ENCODE measurements at regions not wholly inside any gene's neighbourhood (a gene's known extent, or its start where the extent isn't known, plus 50 kb on each side); places are given as distances from the start of the nearest gene placed in this dataset.
"Not testable (repeated sequence)": the region's sequence is repeated elsewhere in the genome, so short reads cannot be mapped to it uniquely, and the experiment has no call there.

DNA sequence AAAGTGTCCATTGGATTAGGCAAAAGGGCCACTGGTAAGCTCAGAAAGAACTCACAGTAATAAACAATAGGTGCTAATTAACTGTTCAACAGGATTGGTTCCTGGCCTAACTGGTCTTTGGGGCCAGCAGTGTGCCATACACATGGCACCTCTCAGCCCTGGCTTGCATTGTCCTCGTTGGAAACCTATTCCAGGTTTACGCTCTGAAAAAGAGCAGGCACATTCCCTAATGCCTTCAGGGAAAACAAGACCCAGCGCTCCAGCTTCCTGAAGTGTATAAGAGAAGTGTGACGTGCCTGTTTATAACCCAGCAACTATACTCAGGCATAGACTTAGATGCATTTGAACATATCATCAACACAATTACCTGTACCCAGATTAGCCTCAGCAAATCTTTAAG lies 51.9 kb upstream of the RBM47 start:
- Histone ChIP-seq H3K27ac (ENCODE audit: low read depth, low read length) (no peak overlapping the region), H3K27me3 (ENCODE audit: control insufficient read depth, insufficient read depth, low read length) (no peaks in the 10 kb centered on the region), H3K4me3 (ENCODE audit: low read depth, low read length) (no peak overlapping the region), H3K9me3 (ENCODE audit: control insufficient read depth, insufficient read depth, low read length) (no peaks in the 10 kb centered on the region)
- DNase-seq (ENCODE audit: low read depth, low spot score), result no peak
- TF ChIP-seq, protein P1, sequence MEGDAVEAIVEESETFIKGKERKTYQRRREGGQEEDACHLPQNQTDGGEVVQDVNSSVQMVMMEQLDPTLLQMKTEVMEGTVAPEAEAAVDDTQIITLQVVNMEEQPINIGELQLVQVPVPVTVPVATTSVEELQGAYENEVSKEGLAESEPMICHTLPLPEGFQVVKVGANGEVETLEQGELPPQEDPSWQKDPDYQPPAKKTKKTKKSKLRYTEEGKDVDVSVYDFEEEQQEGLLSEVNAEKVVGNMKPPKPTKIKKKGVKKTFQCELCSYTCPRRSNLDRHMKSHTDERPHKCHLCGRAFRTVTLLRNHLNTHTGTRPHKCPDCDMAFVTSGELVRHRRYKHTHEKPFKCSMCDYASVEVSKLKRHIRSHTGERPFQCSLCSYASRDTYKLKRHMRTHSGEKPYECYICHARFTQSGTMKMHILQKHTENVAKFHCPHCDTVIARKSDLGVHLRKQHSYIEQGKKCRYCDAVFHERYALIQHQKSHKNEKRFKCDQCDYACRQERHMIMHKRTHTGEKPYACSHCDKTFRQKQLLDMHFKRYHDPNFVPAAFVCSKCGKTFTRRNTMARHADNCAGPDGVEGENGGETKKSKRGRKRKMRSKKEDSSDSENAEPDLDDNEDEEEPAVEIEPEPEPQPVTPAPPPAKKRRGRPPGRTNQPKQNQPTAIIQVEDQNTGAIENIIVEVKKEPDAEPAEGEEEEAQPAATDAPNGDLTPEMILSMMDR (IDR thresholded peaks at IDR 0.05; ENCODE audit: low read depth, low read length), result no peak
- POLR2A ChIA-PET, result interaction anchor here (0.6 kb wide), 1 partner anchor 64 kb away, joined by 3 read pairs; no protein-coding TSS in a partner anchor
- CTCF ChIA-PET, result no interaction called here

DNA sequence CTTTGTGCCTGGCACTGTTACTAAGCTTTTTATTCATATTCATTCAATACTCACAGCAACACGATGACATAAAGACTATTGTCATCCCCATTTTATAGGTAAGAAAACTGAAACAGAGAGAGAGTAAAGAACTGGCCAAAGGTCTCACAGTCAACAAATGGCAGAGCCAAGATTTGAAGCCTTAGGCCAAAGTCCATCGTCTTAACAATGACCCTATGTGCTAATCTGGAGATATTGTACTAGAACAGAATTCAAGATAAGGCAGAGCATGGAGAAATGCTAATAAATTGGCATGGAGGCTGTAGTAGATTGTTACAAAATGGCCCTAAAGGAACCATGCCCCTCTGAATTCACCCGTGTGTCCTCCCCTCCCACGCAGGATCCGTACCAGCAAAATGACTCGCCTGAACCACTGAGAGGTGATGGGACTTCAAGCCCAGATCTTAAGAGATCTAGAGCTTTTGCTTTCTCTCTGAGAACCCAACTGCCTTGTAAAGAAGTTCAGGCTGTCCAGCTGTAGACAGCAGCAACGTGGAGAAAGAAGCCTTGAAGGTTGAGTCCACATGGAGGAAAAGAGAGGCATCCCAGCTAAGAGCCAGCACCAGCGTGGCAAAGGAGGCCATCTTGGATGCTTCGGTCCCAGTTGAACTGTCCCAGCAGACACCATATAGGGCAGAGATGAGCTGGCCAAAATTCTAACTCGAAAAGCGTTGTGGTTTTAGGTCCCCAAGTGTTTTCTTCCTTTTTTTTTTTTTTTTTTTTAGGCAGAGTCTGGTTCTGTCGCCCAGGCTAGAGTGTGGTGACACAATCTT lies 52.8 kb upstream of the RBM47 start:
- TF ChIP-seq, protein P1 (IDR thresholded peaks at IDR 0.05; ENCODE audit: low read depth, low read length), result no peak
- DNase-seq (ENCODE audit: low read depth, low spot score), result no peak
- Histone ChIP-seq H3K4me3 (ENCODE audit: low read depth, low read length) (no peak overlapping the region), H3K27me3 (ENCODE audit: control insufficient read depth, insufficient read depth, low read length) (no peaks in the 10 kb centered on the region), H3K9me3 (ENCODE audit: control insufficient read depth, insufficient read depth, low read length) (no peaks in the 10 kb centered on the region), H3K27ac (ENCODE audit: low read depth, low read length) (no peak overlapping the region)
- ChIA-PET CTCF (no interaction called here), POLR2A (no interaction called here)

DNA sequence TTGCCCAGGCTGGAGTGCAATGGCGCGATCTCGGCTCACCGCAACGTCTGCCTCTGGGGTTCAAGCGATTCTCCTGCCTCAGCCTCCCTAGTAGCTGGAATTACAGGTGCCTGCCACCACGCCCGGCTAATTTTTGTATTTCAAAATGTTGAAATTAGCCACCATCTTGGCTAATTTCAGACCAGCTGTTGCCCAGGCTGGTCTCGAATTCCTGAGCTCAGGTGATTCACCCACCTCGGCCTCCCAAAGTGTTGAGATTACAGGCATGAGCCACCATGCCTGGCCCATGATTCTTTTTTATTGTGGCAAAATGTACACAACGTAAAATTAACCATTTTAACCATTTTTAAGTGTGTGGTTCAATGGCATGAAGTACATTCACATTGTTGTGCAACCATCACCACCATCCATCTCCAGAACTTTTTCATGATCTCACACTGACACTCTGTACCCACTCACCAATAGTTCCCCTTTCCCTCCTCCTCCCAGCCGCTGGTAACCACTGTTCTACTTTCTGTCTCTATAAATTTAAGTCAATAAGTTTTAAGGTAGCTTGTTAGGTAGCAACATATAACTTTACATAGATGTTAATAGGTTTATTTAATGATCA lies 54.0 kb upstream of the RBM47 start:
- H3K4me3 ChIP-seq (ENCODE audit: low read depth, low read length); H3K27me3 ChIP-seq (ENCODE audit: control insufficient read depth, insufficient read depth, low read length); POLR2A ChIA-PET; DNase-seq (ENCODE audit: low read depth, low spot score); CTCF ChIA-PET; H3K9me3 ChIP-seq (ENCODE audit: control insufficient read depth, insufficient read depth, low read length); H3K27ac ChIP-seq (ENCODE audit: low read depth, low read length): not testable (repeated sequence)

DNA sequence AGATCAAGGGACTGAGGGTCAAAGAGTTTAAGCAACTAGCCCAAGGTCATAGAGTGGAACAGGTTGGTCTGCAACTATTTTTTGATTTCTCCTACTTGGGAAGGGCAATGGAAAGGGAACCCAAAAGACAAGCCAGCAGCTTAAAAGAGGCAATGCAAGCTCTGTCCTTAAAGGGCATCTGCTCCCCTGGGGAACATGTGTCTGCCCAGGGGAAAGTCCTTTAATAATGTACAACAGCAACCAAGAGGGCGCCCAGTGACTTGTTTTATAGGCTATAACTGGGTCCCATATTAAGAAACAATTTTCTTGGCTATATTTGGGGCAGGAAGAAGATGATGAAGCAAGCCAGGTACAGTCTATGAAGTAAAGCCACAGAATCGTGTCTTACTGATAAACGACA lies 54.7 kb upstream of the RBM47 start:
- Histone ChIP-seq H3K27me3 (ENCODE audit: control insufficient read depth, insufficient read depth, low read length) (no peaks in the 10 kb centered on the region), H3K4me3 (ENCODE audit: low read depth, low read length) (no peak overlapping the region), H3K9me3 (ENCODE audit: control insufficient read depth, insufficient read depth, low read length) (no peaks in the 10 kb centered on the region), H3K27ac (ENCODE audit: low read depth, low read length) (no peak overlapping the region)
- TF ChIP-seq, protein P1 (IDR thresholded peaks at IDR 0.05; ENCODE audit: low read depth, low read length), result no peak
- DNase-seq (ENCODE audit: low read depth, low spot score), result no peak
- CTCF ChIA-PET, result no interaction called here
- POLR2A ChIA-PET, result no interaction called here

DNA sequence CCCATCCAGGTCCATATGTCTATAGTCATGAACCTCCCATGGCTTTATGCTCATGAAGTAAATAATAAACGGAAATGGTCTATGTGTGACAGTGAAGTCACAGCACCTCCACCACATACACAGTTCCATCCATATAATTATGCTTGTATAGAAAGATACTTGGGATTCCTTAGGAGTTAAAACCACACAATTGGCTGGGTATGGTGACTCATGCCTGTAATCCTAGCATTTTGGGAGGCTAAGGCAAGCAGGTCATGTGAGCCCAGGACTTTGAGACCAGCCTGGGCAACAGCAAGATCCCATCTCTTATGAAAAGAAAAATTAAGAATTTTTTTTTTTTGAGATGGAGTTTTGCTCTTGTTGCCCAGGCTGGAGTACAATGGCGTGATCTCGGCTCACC lies 55.6 kb upstream of the RBM47 start:
- Histone ChIP-seq H3K27me3 (ENCODE audit: control insufficient read depth, insufficient read depth, low read length) (no peaks in the 10 kb centered on the region), H3K27ac (ENCODE audit: low read depth, low read length) (no peak overlapping the region), H3K4me3 (ENCODE audit: low read depth, low read length) (no peak overlapping the region), H3K9me3 (ENCODE audit: control insufficient read depth, insufficient read depth, low read length) (no peaks in the 10 kb centered on the region)
- ChIA-PET POLR2A (no interaction called here), CTCF (no interaction called here)
- TF ChIP-seq, protein P1 (IDR thresholded peaks at IDR 0.05; ENCODE audit: low read depth, low read length), result no peak
- peak; percentile 20 for DNase-seq (ENCODE audit: low read depth, low spot score)
